ENCODE measurements at regions not wholly inside any gene's neighbourhood (a gene's known extent, or its start where the extent isn't known, plus 50 kb on each side); places are given as distances from the start of the nearest gene placed in this dataset.
A peak's percentile ranks its signal among the peaks of the same experiment; 100 is the strongest.
"Not testable (repeated sequence)": the region's sequence is repeated elsewhere in the genome, so short reads cannot be mapped to it uniquely, and the experiment has no call there.

- DNase-seq (ENCODE audit: low read depth), result no peak
Observed at GRCh38 chr6:71053475-71053874, 96.6 kb upstream of the B3GAT2 start.

GRCh38 chr6:71056656-71057055 lies 99.8 kb upstream of the B3GAT2 start:
- no peak for DNase-seq (ENCODE audit: low read depth)

- no peak for DNase-seq (ENCODE audit: low read depth)
Observed at GRCh38 chr6:71066153-71066552, 109.3 kb upstream of the B3GAT2 start.

GRCh38 chr6:71067816-71068215 lies 111.0 kb upstream of the B3GAT2 start:
- no peak for DNase-seq (ENCODE audit: low read depth)

GRCh38 chr6:71072508-71072907 lies 115.6 kb upstream of the B3GAT2 start:
- DNase-seq (ENCODE audit: low read depth), result peak; percentile 39

GRCh38 chr6:71077655-71078054 lies 120.8 kb upstream of the B3GAT2 start:
- DNase-seq (ENCODE audit: low read depth), result no peak

- DNase-seq (ENCODE audit: low read depth), result peak; percentile 10
Observed at GRCh38 chr6:71079677-71080076, 122.8 kb upstream of the B3GAT2 start.

GRCh38 chr6:71080133-71080532 lies 123.3 kb upstream of the B3GAT2 start:
- no peak for DNase-seq (ENCODE audit: low read depth)

- DNase-seq (ENCODE audit: low read depth), result peak; percentile 40
Observed at GRCh38 chr6:71080826-71081225, 124.0 kb upstream of the B3GAT2 start.

GRCh38 chr6:71082033-71082650 lies 125.3 kb upstream of the B3GAT2 start:
- DNase-seq (ENCODE audit: low read depth), result peak; percentile 18

GRCh38 chr6:71083308-71083820 lies 126.5 kb upstream of the B3GAT2 start:
- DNase-seq (ENCODE audit: low read depth), result no peak

GRCh38 chr6:71088166-71088565 lies 131.3 kb upstream of the B3GAT2 start:
- no peak for DNase-seq (ENCODE audit: low read depth)

GRCh38 chr6:71090217-71090616 lies 133.4 kb upstream of the B3GAT2 start:
- DNase-seq (ENCODE audit: low read depth), result no peak

GRCh38 chr6:71091167-71091566 lies 134.3 kb upstream of the B3GAT2 start:
- DNase-seq (ENCODE audit: low read depth), result no peak

GRCh38 chr6:71091956-71092355 lies 135.1 kb upstream of the B3GAT2 start:
- DNase-seq (ENCODE audit: low read depth), result no peak

GRCh38 chr6:71097264-71097663 lies 140.4 kb upstream of the B3GAT2 start:
- not testable (repeated sequence) for DNase-seq (ENCODE audit: low read depth)

GRCh38 chr6:71099649-71100048 lies 142.8 kb upstream of the B3GAT2 start:
- DNase-seq (ENCODE audit: low read depth), result no peak

GRCh38 chr6:71103130-71103529 lies 146.3 kb upstream of the B3GAT2 start:
- DNase-seq (ENCODE audit: low read depth), result no peak

GRCh38 chr6:71103641-71104040 lies 146.8 kb upstream of the B3GAT2 start:
- no peak for DNase-seq (ENCODE audit: low read depth)

- DNase-seq (ENCODE audit: low read depth), result no peak
Observed at GRCh38 chr6:71106276-71106675, 149.4 kb upstream of the B3GAT2 start.

GRCh38 chr6:71107911-71108420 lies 151.1 kb upstream of the B3GAT2 start:
- peak; percentile 56 for DNase-seq (ENCODE audit: low read depth)

GRCh38 chr6:71114544-71114943 lies 157.7 kb upstream of the B3GAT2 start:
- no peak for DNase-seq (ENCODE audit: low read depth)

- no peak for DNase-seq (ENCODE audit: low read depth)
Observed at GRCh38 chr6:71114986-71115385, 158.1 kb upstream of the B3GAT2 start.

- DNase-seq (ENCODE audit: low read depth), result no peak
Observed at GRCh38 chr6:71119560-71119959, 162.7 kb upstream of the B3GAT2 start.

All from stromal cell of bone marrow (primary cell).